Fibroblast of pulmonary artery (primary cell): ENCODE measurements at regions not wholly inside any gene's neighbourhood (a gene's known extent, or its start where the extent isn't known, plus 50 kb on each side); places are given as distances from the start of the nearest gene placed in this dataset.

Source experiments
- DNase-seq: peaks from one replicate; pipeline ENCODE4 v3.0.0-alpha.2; 2010; ENCODE audit warnings: low read depth
- H3K4me3 ChIP-seq: replicated peaks from 2 replicates; pipeline ENCODE4 v1.5.1; 2011; ENCODE audit warnings: low read depth, mild to moderate bottlenecking, control low read depth, low read length, moderate library complexity
- TF ChIP-seq, protein P1 (sequence below): IDR thresholded peaks from 2 replicates; pipeline ENCODE4 v1.5.1; 2011; ENCODE audit warnings: mild to moderate bottlenecking, control low read depth, low read length, inconsistent platforms; ENCODE audit errors: missing control alignments

DNA sequence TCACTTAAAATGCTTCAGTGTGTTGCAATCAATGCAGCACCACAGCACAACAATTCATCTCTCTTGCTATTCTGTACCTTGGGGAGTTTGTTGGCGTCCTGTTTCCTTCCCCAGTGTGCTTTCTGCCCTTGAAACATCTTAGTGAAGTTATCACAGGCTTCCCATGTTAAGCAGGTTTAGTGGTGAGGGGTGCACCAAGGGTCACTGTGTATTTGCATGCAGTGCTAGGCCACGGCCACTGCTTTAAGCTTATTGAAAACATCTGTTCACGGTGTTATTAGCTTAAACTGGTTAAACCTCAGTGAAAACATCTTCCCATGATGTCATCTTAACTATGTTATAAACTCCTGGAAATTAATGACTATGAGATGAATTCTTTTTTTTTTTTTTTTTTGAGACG, 217.3 kb upstream of the GOLIM4 start:
- TF ChIP-seq, protein P1, sequence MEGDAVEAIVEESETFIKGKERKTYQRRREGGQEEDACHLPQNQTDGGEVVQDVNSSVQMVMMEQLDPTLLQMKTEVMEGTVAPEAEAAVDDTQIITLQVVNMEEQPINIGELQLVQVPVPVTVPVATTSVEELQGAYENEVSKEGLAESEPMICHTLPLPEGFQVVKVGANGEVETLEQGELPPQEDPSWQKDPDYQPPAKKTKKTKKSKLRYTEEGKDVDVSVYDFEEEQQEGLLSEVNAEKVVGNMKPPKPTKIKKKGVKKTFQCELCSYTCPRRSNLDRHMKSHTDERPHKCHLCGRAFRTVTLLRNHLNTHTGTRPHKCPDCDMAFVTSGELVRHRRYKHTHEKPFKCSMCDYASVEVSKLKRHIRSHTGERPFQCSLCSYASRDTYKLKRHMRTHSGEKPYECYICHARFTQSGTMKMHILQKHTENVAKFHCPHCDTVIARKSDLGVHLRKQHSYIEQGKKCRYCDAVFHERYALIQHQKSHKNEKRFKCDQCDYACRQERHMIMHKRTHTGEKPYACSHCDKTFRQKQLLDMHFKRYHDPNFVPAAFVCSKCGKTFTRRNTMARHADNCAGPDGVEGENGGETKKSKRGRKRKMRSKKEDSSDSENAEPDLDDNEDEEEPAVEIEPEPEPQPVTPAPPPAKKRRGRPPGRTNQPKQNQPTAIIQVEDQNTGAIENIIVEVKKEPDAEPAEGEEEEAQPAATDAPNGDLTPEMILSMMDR = no peak
- no peak overlapping the region for H3K4me3 ChIP-seq
- DNase-seq = no peak

DNA sequence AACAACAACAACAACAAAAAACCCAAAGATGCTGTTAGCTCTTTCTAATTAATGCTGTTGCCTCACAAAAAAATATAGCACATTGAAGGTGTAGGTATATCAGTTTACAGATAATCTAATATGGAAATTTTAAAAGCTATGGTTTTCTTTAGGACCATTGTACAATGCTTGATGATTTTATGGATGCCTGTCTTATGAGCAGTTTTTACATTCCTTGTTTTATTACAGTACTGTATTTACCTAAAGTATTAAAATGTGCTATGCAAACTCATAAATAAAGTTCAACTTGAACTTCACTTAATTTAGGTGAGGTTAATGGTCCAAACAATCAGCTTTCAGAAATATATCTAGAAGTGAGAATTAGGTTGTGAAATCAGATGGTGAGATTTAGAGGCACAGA, 212.2 kb upstream of the GOLIM4 start:
- DNase-seq = no peak
- TF ChIP-seq, protein P1 = no peak
- no peak overlapping the region for H3K4me3 ChIP-seq

DNA sequence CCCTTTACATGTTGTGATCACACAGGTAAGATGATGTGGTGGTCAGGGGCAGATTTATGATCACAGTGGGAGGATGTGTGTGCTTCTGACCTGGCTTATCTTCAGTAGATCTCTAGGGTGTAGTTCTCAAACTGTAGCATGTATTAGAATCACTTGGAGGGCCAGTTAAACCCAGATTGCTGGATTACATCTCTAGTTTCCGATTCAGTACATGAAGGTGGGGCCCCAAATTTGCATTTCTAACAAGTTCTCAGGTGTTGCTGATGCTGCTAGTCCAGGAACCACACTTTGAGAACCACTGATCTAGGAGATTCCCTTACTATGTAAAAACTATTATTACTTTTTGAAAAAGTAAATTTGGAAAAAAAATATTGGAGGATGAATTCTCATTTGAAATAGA, 199.3 kb upstream of the GOLIM4 start:
- no peak overlapping the region for H3K4me3 ChIP-seq
- no peak for DNase-seq
- TF ChIP-seq, protein P1 = no peak

DNA sequence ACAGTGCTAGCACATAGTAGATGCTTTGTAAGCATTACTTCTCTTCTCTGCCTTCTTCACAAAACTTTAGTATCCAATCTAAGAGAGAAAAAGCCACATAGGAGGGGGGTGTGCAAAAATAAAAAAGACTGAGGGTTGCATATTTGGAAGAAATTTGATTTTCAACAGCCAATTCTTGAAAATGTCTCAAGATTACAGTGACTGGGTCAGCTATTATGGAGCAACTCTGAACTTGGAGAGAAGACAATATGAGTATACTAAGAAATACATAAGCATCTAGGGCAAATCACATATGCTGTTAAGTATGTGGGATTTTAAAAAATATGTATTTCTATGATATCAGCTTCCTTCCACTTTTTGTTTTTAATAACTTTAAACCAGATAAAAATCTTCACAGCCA, 196.6 kb upstream of the GOLIM4 start:
- DNase-seq = no peak
- TF ChIP-seq, protein P1 = no peak
- no peak overlapping the region for H3K4me3 ChIP-seq

DNA sequence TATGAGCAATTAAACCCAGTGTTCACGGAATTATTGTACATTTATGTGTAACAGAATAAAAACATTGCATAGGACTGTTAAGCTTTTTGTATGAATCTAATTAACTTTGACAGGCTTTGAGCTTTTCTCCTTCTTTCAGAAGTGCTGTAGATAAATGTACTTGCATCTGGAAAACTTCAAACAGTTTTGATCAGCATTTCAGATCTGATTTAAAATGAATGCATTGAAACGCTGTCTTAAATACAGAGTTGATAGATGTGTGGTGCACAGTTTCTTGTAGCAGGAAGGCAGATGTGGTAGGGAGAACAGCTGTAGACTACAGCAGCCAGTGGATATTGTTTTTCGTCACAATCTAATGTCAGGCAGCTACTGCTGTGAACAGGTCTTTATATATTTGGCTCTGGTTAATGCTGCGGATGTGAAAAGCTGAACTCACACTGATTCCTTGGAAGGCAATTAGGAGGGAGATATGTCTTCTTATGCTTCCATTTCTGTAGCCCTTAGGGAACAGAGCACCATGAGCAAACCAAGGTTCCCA, 193.8 kb upstream of the GOLIM4 start:
- TF ChIP-seq, protein P1 = no peak

DNA sequence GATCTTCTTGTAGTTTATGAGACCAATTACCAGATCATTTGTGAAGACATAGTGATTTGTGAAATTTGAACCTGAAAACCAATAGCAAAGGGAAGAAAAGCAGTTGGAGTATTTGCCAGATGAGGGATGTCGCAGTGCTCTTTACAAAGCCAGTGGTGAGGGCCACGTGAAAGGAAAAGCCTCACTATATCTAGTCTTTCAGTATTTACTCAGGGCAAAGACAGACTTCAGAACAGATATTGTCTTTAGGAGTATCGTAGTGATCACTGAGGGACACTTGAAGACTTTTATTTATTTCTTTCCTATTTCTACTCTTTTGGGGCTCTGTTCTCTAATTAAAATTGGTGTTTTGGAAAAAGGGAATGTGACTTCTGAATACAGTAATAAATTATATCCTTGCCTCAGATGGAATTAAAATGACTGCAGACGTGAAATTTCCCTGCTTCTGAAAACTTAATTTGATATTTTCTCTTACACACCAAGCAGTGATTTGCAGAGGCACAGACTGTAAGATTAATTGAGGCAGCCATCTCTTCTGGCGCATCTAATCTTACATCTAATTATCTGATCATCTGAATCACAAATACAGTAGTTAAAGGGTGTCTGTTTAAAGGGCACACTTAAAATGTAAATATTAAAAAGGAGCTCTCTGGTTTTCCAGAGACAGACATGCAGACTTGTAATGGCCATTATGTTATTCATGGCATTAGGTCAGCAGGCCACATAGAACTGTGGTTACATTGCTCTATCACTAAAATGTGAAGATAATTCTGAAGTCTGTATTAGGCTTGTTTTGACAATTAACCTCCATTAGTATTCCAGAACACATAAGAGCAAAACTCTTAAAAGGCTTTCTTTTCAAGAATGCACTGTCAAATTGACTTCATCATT, 193.0 kb upstream of the GOLIM4 start:
- TF ChIP-seq, protein P1 = no peak
- no peak overlapping the region for H3K4me3 ChIP-seq
- no peak for DNase-seq

More for the DNA sequence above, 193.8 kb upstream of the GOLIM4 start:
- DNase-seq = no peak
- H3K4me3 ChIP-seq = no peak overlapping the region
